ENCODE measurements at regions not wholly inside any gene's neighbourhood (a gene's known extent, or its start where the extent isn't known, plus 50 kb on each side); places are given as distances from the start of the nearest gene placed in this dataset.

- DNase-seq (ENCODE audit: low read depth), result no peak
Observed at GRCh38 chr6:134525190-134525868, 207.4 kb upstream of the SGK1 start.

GRCh38 chr6:134523903-134524650 is 206.2 kb upstream of the SGK1 start:
- no peak for DNase-seq (ENCODE audit: low read depth)

DNA sequence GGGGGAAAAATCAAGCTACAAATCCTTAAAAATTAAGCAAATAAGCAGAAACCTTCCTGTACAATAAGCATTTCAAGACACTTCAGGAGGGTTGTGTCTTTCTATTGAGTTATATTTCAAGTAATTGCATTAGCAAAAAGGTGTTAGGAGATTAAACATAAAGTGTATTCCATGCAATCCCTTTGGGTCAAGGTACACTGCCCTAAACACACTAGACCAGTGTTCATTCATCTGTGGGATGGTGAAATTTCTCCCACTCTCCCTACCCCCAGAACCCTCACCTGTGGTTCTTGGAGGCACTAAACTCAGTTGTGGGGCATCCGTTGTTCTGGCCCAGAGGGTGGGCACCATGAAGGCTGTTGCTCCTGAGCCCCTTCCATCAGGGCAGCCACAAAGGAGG is 205.1 kb upstream of the SGK1 start:
- no peak for DNase-seq (ENCODE audit: low read depth)

GRCh38 chr6:134521116-134521501 is 203.2 kb upstream of the SGK1 start:
- no peak for DNase-seq (ENCODE audit: low read depth)

GRCh38 chr6:134520181-134521115 is 202.5 kb upstream of the SGK1 start:
- DNase-seq (ENCODE audit: low read depth), result no peak

GRCh38 chr6:134519465-134519864 is 201.6 kb upstream of the SGK1 start:
- no peak for DNase-seq (ENCODE audit: low read depth)

DNA sequence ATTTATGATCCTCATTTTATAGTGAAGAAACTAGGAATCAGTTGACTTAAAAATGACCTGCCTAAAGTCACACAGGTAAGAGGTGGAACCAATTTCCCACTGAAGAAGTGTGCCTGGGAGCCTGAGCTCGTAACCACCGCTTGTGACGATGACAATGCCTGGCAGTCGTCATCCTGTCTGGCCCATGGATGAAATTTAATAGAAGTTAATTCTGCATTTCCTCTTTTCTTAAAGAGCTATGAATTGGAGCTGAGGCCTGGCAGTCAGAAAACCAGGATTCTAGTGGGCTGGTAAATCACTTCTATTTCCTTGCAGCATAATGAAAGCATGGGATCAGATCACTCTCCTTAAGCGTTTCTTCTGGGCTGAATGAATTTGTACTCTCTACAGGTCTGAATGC is 200.0 kb upstream of the SGK1 start:
- no peak for DNase-seq (ENCODE audit: low read depth)

DNA sequence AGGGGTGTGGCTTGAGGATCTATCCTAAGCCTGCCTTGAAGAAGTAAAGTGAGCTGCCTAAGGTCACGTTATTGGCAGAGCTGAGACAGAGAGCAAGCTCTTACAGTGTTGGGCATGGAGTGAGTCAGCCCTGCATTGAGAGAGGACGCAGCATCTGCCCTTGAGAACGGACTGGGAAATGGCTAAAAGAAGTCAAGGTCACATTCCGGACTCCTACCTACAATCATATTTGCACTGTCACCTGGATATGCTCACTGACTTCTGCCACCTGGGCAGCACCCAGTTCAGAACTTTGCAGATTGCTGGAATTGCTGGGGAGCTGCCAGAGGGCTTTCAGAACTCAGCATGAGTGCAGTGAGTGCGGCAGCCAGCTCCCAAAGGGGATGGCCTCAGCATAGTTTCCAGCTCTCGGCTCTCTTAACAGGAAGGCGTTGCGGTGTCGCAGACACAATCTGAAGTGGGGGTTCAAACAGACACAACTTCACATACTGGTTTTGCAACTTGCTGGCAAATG is 199.3 kb upstream of the SGK1 start:
- no peak for DNase-seq (ENCODE audit: low read depth)

- DNase-seq (ENCODE audit: low read depth), result no peak
Observed at GRCh38 chr6:134516582-134516981, 198.7 kb upstream of the SGK1 start.

DNA sequence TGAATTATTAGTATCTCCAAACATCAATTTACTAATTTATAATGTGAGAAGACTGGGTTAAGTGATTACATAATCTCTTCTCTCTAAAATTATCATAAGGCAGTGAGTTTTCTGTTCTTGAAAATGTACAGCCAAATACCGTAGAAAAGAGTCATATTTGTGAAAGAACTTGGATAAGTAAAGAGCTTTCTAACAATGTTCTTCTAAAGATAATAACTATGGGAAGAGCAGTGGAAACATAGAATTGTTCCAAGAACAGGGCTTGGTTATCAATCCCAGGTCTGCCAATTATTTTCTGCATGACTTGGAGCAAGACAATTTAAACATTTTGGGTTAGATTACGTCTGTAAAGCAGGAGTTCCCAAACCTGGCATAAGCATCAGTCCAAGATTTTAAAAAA is 198.1 kb upstream of the SGK1 start:
- DNase-seq (ENCODE audit: low read depth), result no peak

GRCh38 chr6:134512981-134513391 is 195.1 kb upstream of the SGK1 start:
- DNase-seq (ENCODE audit: low read depth), result no peak

DNA sequence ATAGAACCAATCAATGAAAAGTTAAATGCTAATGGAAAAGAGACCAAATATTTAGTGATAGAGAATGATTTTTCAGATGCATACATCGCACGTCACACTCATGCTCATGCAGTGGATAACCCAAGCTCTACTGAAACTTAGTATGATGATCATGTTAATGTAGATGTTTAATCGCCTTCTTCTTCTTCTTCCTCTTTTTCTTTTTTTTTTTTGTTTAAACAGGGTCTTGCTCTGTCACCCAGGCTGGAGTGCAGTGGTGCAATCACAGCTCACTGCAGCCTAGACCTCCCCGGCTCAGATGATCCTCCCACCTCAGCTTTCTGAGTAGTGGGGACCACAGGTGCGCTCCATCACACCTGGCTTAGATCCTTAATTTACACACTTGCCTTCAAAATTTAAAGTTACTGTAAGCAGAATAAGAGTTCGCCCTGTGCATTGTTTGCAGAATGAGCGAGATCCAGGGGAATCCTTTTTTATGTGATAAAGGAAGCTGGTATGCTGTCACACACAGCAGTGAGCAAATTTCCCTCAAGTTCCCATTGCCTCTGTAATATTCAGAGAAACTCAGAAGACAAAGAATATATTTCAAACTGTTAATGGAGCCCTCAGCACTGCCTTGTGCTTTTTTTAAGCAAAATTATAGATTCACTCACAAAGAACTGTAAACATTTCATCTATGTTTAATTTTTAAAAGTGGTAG is 194.2 kb upstream of the SGK1 start:
- DNase-seq (ENCODE audit: low read depth), result no peak

DNA sequence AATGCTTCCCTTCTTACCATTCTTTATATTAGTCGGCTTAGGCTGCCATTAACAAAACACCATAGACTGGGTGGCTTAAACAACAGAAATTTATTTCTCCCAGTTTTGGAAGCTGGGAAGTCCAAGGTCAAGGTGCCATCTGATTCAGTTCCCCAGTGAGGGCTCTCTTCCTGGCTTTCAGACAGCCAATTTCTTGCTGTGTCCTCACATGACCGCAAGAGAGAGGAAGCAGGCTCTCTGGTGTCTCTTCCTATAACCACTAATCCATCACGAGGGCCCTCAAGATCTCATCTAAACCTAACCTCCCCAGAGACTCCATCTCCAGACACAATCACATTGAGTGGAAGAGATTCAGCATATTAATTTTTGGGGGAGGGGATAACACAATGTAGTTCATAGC is 193.0 kb upstream of the SGK1 start:
- DNase-seq (ENCODE audit: low read depth), result no peak

- no peak for DNase-seq (ENCODE audit: low read depth)
Observed at GRCh38 chr6:134510142-134510541, 192.2 kb upstream of the SGK1 start.

- DNase-seq (ENCODE audit: low read depth), result no peak
Observed at GRCh38 chr6:134508862-134509498, 191.1 kb upstream of the SGK1 start.

- no peak for DNase-seq (ENCODE audit: low read depth)
Observed at GRCh38 chr6:134506162-134506561, 188.2 kb upstream of the SGK1 start.

DNA sequence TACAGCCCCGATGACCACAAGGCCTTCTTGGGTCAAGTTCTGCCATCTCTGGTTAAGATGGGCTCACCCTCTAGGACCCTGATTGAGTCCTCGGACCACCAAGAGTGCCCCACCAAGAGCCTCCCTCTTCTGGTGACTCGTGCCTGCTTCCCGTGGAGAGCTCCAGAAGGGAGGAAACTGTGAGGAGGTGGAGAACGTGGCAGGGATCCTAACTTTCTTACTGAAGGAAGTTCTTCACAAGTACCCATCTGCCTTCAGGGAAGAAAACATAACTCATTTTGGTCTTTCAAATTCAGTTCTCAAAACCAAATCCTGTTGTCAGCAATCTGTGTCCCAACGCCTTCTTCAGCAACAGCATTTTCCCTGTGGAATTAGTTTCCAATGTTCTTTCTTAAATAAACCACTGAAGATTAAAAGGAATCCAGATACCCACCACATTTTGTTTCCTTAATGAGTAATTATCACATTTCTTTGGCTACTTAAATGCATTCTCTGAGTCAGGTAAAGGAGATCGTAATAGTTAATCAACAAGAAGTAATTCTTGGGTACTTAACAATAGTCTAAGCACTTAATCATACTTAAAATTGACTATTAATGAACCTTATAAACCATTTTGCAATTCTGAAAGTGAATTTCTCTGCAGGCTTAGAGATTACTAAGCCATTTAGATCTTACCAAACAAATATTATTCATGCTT is 185.8 kb upstream of the SGK1 start:
- no peak for DNase-seq (ENCODE audit: low read depth)

DNA sequence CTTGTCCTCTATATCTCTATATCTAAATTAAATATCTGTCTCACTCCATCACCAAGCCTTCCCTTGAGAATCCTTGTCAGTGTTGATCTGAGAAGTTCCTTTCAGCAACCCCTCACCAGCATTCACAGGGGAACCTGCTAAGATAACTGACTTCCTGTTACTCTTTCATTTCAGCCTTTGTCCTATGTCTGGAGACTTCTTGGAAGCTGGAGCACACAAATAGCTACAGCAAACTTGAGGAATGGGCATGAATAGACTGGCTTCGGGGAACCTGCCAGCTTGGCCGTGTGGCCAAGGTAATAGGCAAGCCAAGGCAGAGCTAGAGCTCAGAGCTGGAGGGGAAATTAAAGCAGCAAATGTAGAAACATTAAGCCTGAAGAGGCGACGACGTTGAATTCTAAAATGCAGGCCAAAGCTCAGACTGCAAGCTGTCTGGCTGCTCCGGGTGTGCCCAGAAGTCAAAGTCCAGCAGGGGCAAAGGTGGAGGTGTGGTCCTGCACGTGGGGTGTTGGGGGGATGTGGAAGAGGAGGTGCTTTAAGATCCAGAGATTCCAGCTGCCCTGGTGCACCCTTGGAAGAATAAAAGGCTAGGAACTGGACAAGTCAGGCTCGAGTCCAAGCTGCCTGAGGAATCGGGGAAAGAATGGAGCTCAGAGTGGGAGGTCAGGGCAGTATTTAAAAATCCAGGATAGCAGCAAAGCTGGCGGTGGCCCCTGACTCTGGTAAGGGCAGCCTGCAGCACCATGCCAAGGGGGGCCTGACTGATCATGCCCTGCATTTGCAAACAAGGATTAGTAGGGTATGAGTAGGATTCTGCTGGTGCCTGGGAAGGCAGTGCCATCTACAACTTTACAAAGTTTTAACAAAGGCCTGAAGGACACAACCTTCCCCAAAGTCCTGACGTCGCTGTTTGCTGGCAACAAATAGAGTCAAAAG is 185.0 kb upstream of the SGK1 start:
- no peak for DNase-seq (ENCODE audit: low read depth)

- DNase-seq (ENCODE audit: low read depth), result no peak
Observed at GRCh38 chr6:134495890-134496248, 178.0 kb upstream of the SGK1 start.
